ENCODE measurements at regions not wholly inside any gene's neighbourhood (a gene's known extent, or its start where the extent isn't known, plus 50 kb on each side); places are given as distances from the start of the nearest gene placed in this dataset.
"Not testable (repeated sequence)": the region's sequence is repeated elsewhere in the genome, so short reads cannot be mapped to it uniquely, and the experiment has no call there.

- DNase-seq, result no peak
Measured at GRCh38 chr9:93809204-93809940, 145.8 kb downstream of the BARX1 start.

- DNase-seq, result no peak
Measured at GRCh38 chr9:93808115-93809029, 146.8 kb downstream of the BARX1 start.

DNA sequence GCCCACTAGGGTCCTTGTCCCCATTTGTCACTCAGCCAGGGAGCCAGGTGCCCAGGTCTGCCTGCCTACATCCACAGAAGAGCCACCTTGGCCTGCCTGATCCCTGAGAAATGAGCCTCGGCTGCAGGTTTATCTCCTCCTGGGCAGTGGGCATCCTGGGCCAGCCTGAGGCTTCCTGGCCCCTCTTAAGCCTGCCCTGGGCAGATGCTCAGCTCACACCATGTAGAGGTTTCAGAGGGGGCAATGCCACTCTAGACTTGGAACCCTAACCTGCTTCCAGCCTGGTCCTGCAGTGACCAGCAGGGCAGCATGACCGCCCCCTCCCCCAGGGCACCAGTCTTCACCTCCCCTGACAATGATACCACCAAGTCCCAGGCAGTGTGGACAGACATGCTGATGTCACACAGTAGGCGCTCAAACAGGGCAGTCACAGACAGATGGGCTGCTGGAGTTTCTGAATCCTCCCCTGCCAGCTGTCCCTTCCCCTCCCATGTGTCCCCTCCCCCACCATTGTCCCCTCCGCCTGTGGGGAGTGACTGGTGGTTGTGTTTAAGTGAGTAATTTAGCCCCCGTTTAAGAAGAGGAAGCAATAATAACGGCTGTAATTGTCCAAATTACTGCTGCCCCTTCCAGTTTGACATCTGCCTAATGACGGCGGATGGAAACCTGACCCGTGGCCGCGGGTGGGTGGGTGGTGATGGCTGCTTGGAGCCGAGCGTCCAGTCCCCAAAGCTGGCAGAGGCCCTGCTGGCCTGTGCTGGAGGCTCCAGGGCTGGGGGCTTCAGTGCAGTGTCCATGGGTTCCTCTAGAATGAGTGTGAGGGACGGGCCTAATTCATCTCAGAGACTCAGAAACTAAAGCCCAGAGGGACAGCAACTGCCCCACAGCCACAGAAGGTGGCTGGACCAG lies 147.7 kb downstream of the BARX1 start:
- DNase-seq, result no peak

GRCh38 chr9:93801581-93802284 lies 153.4 kb downstream of the BARX1 start:
- DNase-seq, result no peak

- DNase-seq, result no peak
Measured at GRCh38 chr9:93801120-93801519, 154.0 kb downstream of the BARX1 start.

GRCh38 chr9:93792358-93792757 lies 162.8 kb downstream of the BARX1 start:
- no peak for DNase-seq

DNA sequence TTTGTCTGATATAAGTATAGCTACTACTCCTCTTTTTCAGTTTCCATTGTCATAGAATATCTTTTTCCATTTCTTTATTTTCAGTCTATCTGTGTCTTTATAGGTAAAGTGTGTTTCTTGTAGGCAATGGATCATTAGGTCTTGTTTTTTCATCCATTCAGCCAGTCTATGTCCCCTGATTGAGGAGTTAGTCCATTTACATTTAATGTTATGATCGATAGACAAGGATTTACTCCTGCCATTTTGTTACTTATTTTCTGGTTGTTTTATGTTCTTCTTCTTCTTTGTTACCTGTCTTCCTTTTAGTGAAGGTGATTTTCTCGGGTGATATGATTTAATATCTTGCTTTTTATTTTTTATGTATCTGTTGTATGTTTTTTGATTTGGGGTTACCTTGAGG lies 169.0 kb downstream of the BARX1 start:
- DNase-seq, result no peak

GRCh38 chr9:93776873-93777272 lies 178.3 kb downstream of the BARX1 start:
- DNase-seq, result no peak

- no peak for DNase-seq
Measured at GRCh38 chr9:93776256-93776655, 178.9 kb downstream of the BARX1 start.

DNA sequence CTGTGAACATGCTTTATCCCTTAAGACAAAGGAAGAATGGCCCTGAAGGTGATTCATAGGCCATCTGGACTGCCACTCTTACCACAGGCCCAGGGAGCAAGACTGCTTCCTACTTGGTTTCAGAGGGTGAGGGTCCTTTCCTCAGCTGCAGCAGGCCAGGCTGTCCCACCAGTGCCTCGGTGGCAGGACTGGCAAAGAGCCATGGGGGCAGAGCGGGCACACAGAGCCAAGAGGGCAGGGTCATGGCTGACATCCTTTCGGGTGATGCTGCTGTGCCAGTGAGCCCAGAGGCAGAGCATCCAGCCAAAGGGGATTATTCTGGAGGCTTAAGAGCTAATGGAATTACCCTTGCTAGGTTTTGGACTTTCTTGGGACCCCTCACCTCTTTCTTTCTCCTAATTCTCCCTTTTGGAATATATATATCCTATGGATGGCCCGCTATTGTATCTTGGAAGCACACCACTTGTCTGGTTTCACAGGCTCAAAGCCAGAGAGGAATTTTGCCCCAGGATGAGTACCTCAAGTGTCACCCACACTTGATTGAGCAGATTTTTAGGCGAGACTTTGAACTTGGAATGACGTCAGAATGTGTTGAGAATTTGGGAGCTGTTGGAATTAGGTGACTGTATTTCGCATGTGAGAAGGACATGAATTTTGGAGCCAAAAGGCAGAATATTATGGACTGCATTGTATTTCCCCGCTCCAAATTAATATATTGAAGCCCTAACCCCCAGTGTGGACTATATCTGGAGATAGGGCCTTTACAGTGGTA lies 180.6 kb downstream of the BARX1 start:
- DNase-seq, result no peak

DNA sequence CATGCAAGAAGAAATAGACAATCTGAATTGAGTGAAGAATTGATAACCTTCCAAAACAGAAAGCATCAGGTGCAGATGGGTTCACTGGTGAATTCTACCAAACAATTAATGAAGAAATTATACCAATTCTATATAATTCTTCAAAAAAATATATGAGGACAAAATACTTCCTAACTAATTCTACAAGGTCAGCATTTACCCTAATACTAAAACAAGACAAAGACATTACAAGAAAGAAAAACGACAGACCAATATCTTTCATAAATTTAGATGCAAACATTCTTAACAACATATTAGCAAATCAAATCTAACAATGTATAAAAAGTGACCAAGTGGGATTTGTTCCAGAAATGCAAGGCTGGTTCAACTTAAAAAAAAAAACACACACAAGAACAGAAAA lies 183.9 kb downstream of the BARX1 start:
- DNase-seq, result no peak

- DNase-seq, result no peak
Measured at GRCh38 chr9:93761822-93762221, 185.4 kb downstream of the PHF2 start.

- no peak for DNase-seq
Measured at GRCh38 chr9:93750045-93750444, 173.7 kb downstream of the PHF2 start.

GRCh38 chr9:93748827-93749226 lies 172.4 kb downstream of the PHF2 start:
- not testable (repeated sequence) for DNase-seq

DNA sequence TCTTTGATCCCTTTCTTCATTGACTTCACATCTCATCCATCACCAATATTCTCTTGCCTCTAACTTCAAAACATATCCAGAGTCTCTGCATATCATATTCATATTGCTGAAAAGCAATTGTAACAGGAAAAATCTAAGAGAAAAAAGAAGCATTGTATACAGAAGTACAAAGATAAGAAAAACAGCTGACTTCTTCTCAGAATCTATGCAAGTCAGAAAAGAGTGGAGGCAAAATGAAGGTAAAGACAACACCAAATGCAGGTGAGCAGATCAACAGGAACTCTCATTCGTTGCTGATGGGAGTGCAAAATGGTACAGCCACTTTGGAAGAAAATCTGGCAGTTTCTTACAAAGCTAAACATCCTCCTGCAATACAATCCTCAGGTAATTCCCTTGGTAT lies 155.6 kb downstream of the PHF2 start:
- no peak for DNase-seq

- no peak for DNase-seq
Measured at GRCh38 chr9:93730648-93731047, 154.3 kb downstream of the PHF2 start.

DNA sequence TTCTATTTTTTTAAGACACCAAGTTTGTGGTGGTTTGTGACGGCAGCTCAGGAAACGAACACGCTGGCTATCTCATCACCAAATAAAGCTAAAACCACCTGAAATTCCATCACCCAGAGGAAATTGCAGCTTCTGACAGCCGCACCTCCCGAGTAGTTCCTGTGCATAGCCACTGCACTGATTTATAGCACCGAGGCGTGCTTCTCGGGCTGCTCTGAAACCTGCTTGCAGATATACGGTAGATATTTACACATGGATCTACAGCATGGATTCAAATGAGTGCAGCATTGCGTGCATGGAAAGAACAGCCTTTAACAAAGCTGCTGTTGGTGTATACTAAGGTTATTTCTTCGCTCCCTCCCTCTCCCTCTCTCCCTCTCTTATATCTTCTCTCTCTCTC lies 153.8 kb downstream of the PHF2 start:
- no peak for DNase-seq

All from NCI-H526 (cell line).